ENCODE measurements at regions not wholly inside any gene's neighbourhood (a gene's known extent, or its start where the extent isn't known, plus 50 kb on each side); places are given as distances from the start of the nearest gene placed in this dataset.
"Not testable (repeated sequence)": the region's sequence is repeated elsewhere in the genome, so short reads cannot be mapped to it uniquely, and the experiment has no call there.

DNA sequence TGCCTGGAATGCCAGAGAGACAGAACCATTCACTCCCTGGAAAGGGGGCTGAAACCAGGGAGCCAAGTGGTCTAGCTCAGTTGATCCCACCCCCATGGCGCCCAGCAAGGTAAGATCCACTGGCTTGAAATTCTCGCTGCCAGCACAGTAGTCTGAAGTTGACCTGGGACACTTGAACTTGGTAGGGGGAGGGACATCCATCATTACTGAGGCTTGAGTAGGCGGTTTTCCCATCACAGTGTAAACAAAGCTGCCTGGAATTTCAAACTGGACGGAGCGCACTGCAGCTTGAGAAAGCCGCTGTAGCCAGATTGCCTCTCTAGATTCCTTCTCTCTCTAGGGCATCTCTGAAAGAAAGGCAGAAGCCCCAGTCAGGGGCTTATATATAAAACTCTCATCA is 310.7 kb upstream of the DPPA4 start:
- peak in 2 of 4 donors; percentile 18 to 23 for DNase-seq (ENCODE audit: low read depth in 4 of 4, low spot score in 2 of 4)

- no peak for DNase-seq (ENCODE audit: low read depth in 4 of 4, low spot score in 2 of 4)
Measured at GRCh38 chr3:109656225-109656624, 318.9 kb upstream of the DPPA4 start.

GRCh38 chr3:109678600-109678999 is 341.3 kb upstream of the DPPA4 start:
- no peak for DNase-seq (ENCODE audit: low read depth in 4 of 4, low spot score in 2 of 4)

DNA sequence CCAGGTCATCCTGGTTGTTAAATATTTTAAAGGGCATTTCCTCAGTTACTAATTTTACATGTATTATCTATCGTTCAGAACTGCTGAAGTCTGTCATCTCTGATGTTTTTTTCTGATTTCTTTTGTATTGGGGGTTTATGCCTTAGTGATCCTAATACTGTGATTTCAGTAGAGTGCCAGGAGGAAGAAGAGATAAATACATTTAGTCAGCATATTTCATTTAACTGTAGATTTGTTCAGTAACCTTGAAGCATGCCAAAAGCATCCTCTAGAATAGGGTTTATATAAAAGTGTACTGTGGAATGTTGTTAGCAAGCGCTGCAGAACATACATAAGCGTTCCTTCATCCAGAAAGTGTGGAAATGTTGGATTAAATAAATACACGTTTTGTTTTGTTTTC is 342.3 kb upstream of the DPPA4 start:
- no peak for DNase-seq (ENCODE audit: low read depth in 4 of 4, low spot score in 2 of 4)

GRCh38 chr3:109683746-109684145 is 346.4 kb upstream of the DPPA4 start:
- no peak for DNase-seq (ENCODE audit: low read depth in 4 of 4, low spot score in 2 of 4)

DNA sequence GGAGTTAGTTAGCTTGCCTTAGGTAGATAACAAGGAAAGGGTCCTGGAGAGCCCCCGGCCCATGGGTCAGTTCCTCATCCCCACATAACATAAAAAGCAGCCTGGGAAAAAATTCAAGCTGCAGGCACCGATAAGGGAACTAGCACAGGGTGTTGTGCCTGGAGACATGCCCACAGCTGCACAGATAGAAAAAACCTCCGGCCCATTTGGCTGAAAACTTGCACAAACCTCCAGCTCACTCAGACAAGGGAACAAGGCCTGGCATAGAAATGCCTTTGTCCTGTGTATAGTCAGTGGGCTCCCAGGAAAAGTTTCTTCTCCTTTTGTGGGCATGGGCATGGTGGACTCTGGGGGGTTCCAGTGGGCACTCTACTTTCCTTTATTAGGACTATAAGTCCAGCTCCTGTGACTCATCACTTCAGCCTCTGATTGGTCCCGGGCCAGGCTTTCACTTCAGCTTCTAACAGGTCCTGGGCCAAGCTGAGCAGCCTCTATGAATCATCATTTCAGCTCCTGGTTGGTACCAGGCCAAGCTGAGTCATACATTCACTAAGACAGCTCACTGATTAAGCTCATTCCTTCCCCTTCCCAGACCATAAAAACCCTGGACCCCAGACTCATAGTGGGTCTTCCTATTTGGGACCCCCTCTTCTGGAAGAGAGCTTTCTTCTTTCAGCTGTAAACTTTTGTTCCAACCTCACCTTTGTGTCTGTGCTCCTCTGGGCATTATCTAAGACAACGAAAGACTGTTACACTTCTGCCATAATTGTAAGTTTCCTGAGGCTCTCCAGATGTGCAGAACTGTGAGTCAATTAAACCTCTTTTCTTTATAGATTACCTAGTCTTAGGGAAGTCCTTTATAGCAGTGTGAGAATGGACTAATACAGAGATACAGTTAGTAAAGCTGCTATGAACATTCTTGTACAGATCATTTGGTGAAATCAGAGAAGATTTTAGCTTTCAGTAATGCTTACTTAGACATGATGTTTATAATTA is 348.0 kb upstream of the DPPA4 start:
- DNase-seq (ENCODE audit: low read depth in 4 of 4, low spot score in 2 of 4), result no peak

- no peak for DNase-seq (ENCODE audit: low read depth in 4 of 4, low spot score in 2 of 4)
Measured at GRCh38 chr3:109687626-109688025, 350.3 kb upstream of the DPPA4 start.

DNA sequence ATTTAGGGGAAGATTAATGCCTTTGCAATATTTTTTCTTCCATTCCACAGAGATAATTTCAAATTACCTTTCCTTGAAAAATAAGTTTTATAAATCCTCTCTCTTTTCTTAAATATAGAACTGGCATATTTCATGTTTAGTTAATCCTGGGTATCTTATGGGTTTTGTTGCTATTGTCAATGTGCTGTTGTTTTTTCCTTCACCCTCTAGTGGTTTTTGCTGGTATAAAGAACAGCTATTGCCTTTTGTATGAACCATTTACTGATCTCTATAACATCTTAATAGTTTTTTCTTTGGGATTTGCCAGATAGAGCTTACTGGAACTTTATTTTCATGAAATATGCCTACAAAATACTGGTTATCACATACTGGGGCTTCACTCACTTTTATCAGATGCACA is 359.6 kb upstream of the DPPA4 start:
- no peak for DNase-seq (ENCODE audit: low read depth in 4 of 4, low spot score in 2 of 4)

DNA sequence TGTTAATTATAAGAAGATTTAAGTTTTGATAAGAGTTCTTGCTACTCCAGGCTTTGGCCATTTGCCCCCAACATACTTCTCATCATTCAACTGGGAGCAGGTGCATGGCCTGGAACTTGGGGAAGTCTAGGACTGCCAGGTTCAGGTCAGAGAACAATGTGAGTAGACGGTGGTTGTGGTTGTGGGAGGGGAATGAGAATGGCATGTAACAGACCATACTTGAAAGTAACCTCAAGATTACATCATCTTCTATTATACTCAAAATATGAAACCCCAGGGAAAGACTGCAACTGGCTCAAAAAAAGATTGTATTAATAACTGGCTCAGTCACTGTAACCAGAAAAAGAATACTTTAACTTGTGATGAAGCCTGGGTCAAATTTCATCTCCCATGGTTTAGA is 364.9 kb upstream of the DPPA4 start:
- no peak for DNase-seq (ENCODE audit: low read depth in 4 of 4, low spot score in 2 of 4)

DNA sequence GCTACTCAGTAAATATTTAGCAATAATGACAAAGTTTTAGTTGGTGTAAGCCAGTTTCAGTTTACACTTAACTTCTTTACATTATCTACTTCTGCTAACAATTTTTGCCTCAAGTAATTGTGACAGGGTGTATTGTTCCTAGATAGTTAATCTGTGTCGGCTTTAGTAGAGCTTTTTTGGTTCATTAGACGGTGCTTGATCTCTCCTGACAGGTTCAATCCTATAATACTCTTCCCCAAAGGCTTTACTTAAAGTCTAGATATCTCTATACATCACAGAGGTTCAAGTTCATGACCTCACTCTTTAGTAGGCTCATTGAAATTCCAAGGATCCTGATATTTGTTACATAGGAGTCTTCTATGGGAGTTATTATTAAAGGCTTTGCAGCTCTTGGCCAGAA is 365.6 kb upstream of the DPPA4 start:
- DNase-seq (ENCODE audit: low read depth in 4 of 4, low spot score in 2 of 4), result no peak

DNA sequence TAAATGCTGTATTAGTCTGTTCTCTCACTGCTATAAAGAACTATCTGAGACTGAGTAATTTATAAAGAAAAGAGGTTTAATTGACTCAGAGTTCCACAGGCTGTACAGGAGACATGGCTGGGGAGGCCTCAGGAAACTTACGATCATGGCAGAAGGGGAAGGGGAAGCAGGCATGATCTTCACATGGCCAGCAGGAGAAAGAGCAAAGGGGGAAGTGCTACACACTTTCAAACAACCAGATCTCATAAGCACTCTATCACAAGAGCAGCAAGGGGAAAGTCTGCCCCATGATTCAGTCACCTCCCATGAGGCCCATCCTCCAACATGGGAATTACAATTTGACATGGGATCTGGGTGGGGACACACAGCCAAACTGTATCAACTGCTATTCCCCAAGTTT is 367.8 kb upstream of the DPPA4 start:
- not testable (repeated sequence) for DNase-seq (ENCODE audit: low read depth in 4 of 4, low spot score in 2 of 4)

DNA sequence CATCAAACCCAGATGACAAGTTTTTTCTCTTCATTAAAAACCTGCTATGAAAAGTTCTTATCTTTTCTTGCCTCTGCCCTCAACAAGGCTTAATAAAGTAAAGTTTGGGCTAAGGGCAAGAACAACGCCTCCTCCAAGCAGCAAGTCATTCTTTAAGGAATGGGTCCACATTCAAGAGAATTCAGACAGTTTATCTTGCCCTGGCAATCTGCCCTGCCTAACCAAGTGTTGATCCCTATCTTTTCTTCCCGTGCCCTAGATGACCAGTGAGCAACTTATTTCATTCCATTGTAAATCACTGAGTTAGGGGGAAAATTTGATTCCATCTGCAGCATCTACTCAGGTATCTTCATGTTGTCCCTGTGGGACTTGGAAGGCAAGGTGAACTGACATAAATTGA is 370.3 kb upstream of the DPPA4 start:
- DNase-seq (ENCODE audit: low read depth in 4 of 4, low spot score in 2 of 4), result no peak

GRCh38 chr3:109713288-109713687 is 375.9 kb upstream of the DPPA4 start:
- DNase-seq (ENCODE audit: low read depth in 4 of 4, low spot score in 2 of 4), result no peak

DNA sequence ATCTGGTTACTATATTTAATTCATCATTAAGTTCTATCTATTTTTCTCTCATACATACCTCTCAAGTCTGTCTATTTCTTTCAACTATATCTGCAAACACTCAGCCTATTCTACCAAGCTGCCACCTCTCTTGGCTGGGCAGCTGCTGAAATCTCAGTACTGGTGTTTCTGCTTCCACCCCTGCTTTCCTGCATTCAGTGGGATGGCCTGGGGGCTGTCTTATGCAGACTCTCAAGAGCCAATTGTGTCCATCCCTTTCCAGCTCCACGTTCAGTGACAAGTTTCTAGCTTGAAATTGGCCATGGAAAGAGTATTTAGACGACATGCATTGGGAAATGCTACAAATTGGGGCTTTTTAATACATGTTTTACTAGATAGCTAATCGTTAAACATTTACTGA is 378.4 kb upstream of the DPPA4 start:
- no peak for DNase-seq (ENCODE audit: low read depth in 4 of 4, low spot score in 2 of 4)

- DNase-seq (ENCODE audit: low read depth in 4 of 4, low spot score in 2 of 4), result no peak
Measured at GRCh38 chr3:109718850-109719249, 381.5 kb upstream of the DPPA4 start.

GRCh38 chr3:109728861-109729494 is 391.6 kb upstream of the DPPA4 start:
- DNase-seq (ENCODE audit: low read depth in 4 of 4, low spot score in 2 of 4), result no peak

GRCh38 chr3:109731639-109732473 is 394.5 kb upstream of the DPPA4 start:
- DNase-seq (ENCODE audit: low read depth in 4 of 4, low spot score in 2 of 4), result peak in 2 of 4 donors; percentile 15 to 28

GRCh38 chr3:109743981-109744380 is 406.6 kb upstream of the DPPA4 start:
- no peak for DNase-seq (ENCODE audit: low read depth in 4 of 4, low spot score in 2 of 4)

DNA sequence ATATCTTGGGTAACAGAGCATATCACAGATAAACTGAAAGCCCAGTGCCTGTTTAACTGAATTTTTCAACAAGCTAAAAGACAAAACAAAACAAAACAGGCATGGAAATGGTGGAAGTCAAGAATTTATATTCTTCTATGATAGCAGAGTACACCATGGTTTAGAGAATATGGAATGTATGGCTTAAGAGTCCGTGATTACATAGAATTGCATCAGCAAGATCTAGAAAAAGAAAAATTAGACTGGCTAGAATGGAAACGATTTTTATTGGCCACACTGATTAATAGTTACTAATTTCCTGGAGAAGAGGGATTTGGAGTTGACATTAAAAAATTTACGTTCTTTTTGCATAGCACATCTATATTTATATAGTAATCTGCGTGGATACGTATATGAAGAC is 435.2 kb upstream of the DPPA4 start:
- no peak for DNase-seq (ENCODE audit: low read depth in 4 of 4, low spot score in 2 of 4)

DNA sequence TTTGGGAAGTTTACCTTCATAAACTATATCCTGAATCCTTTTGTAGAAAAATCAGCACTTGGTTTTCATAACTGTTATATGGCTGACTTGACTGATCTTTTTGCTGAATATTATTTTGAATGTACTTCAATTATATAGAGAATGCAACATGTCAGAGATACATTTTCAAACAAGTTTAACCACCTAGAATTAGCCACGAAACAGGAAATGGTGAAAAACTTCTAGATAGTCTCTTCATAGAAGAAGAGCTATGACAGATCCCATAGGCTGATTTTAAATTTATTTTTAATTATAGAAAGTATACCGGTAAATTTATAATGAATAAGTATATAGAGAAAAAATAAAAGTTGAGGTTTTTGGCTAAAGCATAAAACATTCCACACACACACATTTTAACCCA is 436.8 kb upstream of the DPPA4 start:
- DNase-seq (ENCODE audit: low read depth in 4 of 4, low spot score in 2 of 4), result no peak

- no peak for DNase-seq (ENCODE audit: low read depth in 4 of 4, low spot score in 2 of 4)
Measured at GRCh38 chr3:109784285-109784684, 446.9 kb upstream of the DPPA4 start.

All from left renal cortex interstitium (tissue), 4 donors.